Testis (tissue), 2 donors: ENCODE measurements at regions not wholly inside any gene's neighbourhood (a gene's known extent, or its start where the extent isn't known, plus 50 kb on each side); places are given as distances from the start of the nearest gene placed in this dataset.
A peak's percentile ranks its signal among the peaks of the same experiment; 100 is the strongest.

Experiments
- DNase-seq: peaks from one replicate; pipeline ENCODE4 v3.0.0-alpha.2; 2019
- H3K27ac ChIP-seq, 2 donors: fragments of 200-600 bp; sonication (generic); one replicate each; pipeline ENCODE4 v1.5.1; 2019
- H3K27me3 ChIP-seq: fragments of 200-600 bp; sonication (generic); one replicate; pipeline ENCODE4 v1.5.1; 2019
- H3K36me3 ChIP-seq: fragments of 200-600 bp; sonication (generic); one replicate; pipeline ENCODE4 v1.5.1; 2017; ENCODE audit warnings: low read depth; ENCODE audit errors: missing control alignments
- H3K4me1 ChIP-seq: fragments of 200-600 bp; sonication (generic); one replicate; pipeline ENCODE4 v1.5.1; 2019
- H3K4me3 ChIP-seq, 2 donors: fragments of 200-600 bp; sonication (generic); one replicate each; pipeline ENCODE4 v1.5.1; 2017 to 2019
- H3K9me3 ChIP-seq: fragments of 200-600 bp; sonication (generic); one replicate; pipeline ENCODE4 v1.5.1; 2017
- CTCF ChIP-seq, 3 experiments: fragments of 450-650 bp in 2 of 3; fragments of 200-600 bp in 1 of 3; sonication (generic) in 1 of 3; IDR thresholded peaks; one replicate each; pipeline ENCODE4 v1.5.1; 2016 to 2019; ENCODE audit warnings: antibody characterized with exemption in 3 of 3, mild to moderate bottlenecking in 2 of 3, moderate library complexity in 1 of 3
- POLR2A ChIP-seq: fragments of 450-650 bp; IDR thresholded peaks from one replicate; pipeline ENCODE4 v1.6.1; 2017; ENCODE audit warnings: antibody characterized with exemption, mild to moderate bottlenecking, moderate library complexity
- WGBS, 2 donors: methylation state at CpG; one replicate each; pipeline ENCODE4 v1.1.5; 2018; 5-methylcytosine and 5-hydroxymethylcytosine counted together
- intact Hi-C: fragments of 100-400 bp; cut with DNase I; formaldehyde crosslinking; loops from one replicate; pipeline ENCODE4 v1.15.1; 2023; ENCODE audit warnings: low total_unique reads

GRCh38 chr20:1773816-1774215 lies 116.2 kb upstream of the SIRPG start:
- Histone ChIP-seq H3K4me3 (no peak overlapping the region), H3K27me3 (no peaks in the 10 kb centered on the region), H3K27ac (no peak overlapping the region), H3K36me3 (no peaks in the 10 kb centered on the region), H3K9me3 (no peaks in the 10 kb centered on the region), H3K4me1 (peaks cover 17% of the 10 kb centered on the region)
- no peak for TF ChIP-seq POLR2A
- TF ChIP-seq CTCF (IDR thresholded peaks at IDR 0.05), result no peak
- 84 to 90% methylated on average over 2 of the region's 2 CpGs for whole genome bisulfite sequencing, 2 donors
- intact Hi-C loops, result no loop called here
- no peak for DNase-seq

- H3K27ac ChIP-seq, result no peak overlapping the region
- H3K4me1 ChIP-seq, result no peaks in the 10 kb centered on the region
- H3K36me3 ChIP-seq, result no peaks in the 10 kb centered on the region
- TF ChIP-seq POLR2A, result no peak
- no peak for TF ChIP-seq CTCF (IDR thresholded peaks at IDR 0.05)
- 88 to 94% methylated on average over 3 of the region's 3 CpGs for WGBS, 2 donors
- no peaks in the 10 kb centered on the region for H3K9me3 ChIP-seq
- intact Hi-C loops, result no loop called here
- no peaks in the 10 kb centered on the region for H3K27me3 ChIP-seq
- H3K4me3 ChIP-seq, result no peak overlapping the region
- no peak for DNase-seq
Measured at GRCh38 chr20:1769491-1769890, 111.9 kb upstream of the SIRPG start.

- H3K27me3 ChIP-seq, result no peaks in the 10 kb centered on the region
- intact Hi-C loops, result no loop called here
- WGBS, 2 donors, result 97 to 98% methylated on average over 1 of the region's 1 CpG
- H3K9me3 ChIP-seq, result no peaks in the 10 kb centered on the region
- no peak overlapping the region for H3K4me3 ChIP-seq
- H3K27ac ChIP-seq, result no peak overlapping the region
- H3K36me3 ChIP-seq, result no peaks in the 10 kb centered on the region
- DNase-seq, result no peak
- TF ChIP-seq CTCF (IDR thresholded peaks at IDR 0.05) (no peak), POLR2A (no peak)
- H3K4me1 ChIP-seq, result no peaks in the 10 kb centered on the region
Measured at GRCh38 chr20:1766731-1767130, 109.2 kb upstream of the SIRPG start.

GRCh38 chr20:1764136-1765033 lies 106.8 kb upstream of the SIRPG start:
- peak; percentile 92 for DNase-seq
- TF ChIP-seq CTCF (IDR thresholded peaks at IDR 0.05), result peak; percentile 66 to 68 (median 67)
- TF ChIP-seq POLR2A, result no peak
- WGBS, 2 donors, result 28 to 34% methylated on average over 15 of the region's 15 CpGs
- H3K9me3 ChIP-seq, result no peaks in the 10 kb centered on the region
- H3K27ac ChIP-seq, result no peak overlapping the region
- H3K36me3 ChIP-seq, result no peaks in the 10 kb centered on the region
- no peaks in the 10 kb centered on the region for H3K4me1 ChIP-seq
- intact Hi-C loops, result no loop called here
- no peak overlapping the region for H3K4me3 ChIP-seq
- H3K27me3 ChIP-seq, result no peaks in the 10 kb centered on the region

- no peaks in the 10 kb centered on the region for H3K9me3 ChIP-seq
- no peaks in the 10 kb centered on the region for H3K27me3 ChIP-seq
- whole genome bisulfite sequencing, 2 donors, result 89 to 90% methylated on average over 5 of the region's 5 CpGs
- intact Hi-C loops, result no loop called here
- H3K36me3 ChIP-seq, result no peaks in the 10 kb centered on the region
- H3K27ac ChIP-seq, result no peak overlapping the region
- no peak for DNase-seq
- H3K4me1 ChIP-seq, result no peaks in the 10 kb centered on the region
- no peak for TF ChIP-seq CTCF (IDR thresholded peaks at IDR 0.05)
- TF ChIP-seq POLR2A, result no peak
- no peak overlapping the region for H3K4me3 ChIP-seq
Measured at GRCh38 chr20:1761598-1761997, 104.0 kb upstream of the SIRPG start.
